Caco-2 (cell line): ENCODE measurements at regions not wholly inside any gene's neighbourhood (a gene's known extent, or its start where the extent isn't known, plus 50 kb on each side); places are given as distances from the start of the nearest gene placed in this dataset.

Experiments
- BruUV-seq: library from RNA; stranded (reverse); fragments of 400-500 nt; replicated peaks from 2 replicates; lab custom pipeline; 2021; lab: Mats Ljungman, UMichigan
- CTCF ChIA-PET: fragments of 300-600 bp; sonication (Branson Sonifier 250); formaldehyde crosslinking; loops from one replicate; lab custom pipeline; 2022; ENCODE audit warnings: antibody characterized with exemption; lab: Charles Lee
- POLR2A ChIA-PET: fragments of 300-600 bp; sonication (Branson Sonifier 250); formaldehyde crosslinking; loops from one replicate; lab custom pipeline; 2022; ENCODE audit warnings: antibody characterized with exemption; lab: Charles Lee
- DNase-seq, 2 experiments: peaks; one replicate each; pipeline versions ENCODE4 v3.0.0 to v3.0.0-alpha.2; 2020 to 2022
- H3K27me3 ChIP-seq: replicated peaks from 2 replicates; pipeline ENCODE4 v1.6.0; 2011; ENCODE audit warnings: low read length; ENCODE audit not compliant: control insufficient read depth, insufficient read depth
- H3K36me3 ChIP-seq: 2 replicates; pipeline ENCODE4 v1.5.1; 2011; ENCODE audit warnings: low read length; ENCODE audit not compliant: control insufficient read depth, insufficient read depth
- H3K4me1 ChIP-seq: fragments of 250-450 bp; sonication (Bioruptor Pico); 2 replicates; pipeline ENCODE4 v1.5.1; 2020; ENCODE audit warnings: mild to moderate bottlenecking
- H3K4me3 ChIP-seq: 2 replicates; pipeline ENCODE4 v1.5.1; 2011; ENCODE audit warnings: low read depth, mild to moderate bottlenecking, control low read depth, low read length
- H3K9me3 ChIP-seq: fragments of 250-450 bp; sonication (Bioruptor Pico); 2 replicates; pipeline ENCODE4 v1.5.1; 2020; ENCODE audit warnings: mild to moderate bottlenecking, moderate library complexity
- H3K27ac Mint-ChIP-seq: one replicate; pipeline ENCODE4 v1.8.0; 2022; ENCODE audit warnings: mixed read lengths; ENCODE audit not compliant: unreplicated experiment
- H3K27me3 Mint-ChIP-seq: one replicate; pipeline ENCODE4 v1.8.0; 2022; ENCODE audit warnings: mixed read lengths; ENCODE audit not compliant: insufficient read depth, unreplicated experiment
- H3K36me3 Mint-ChIP-seq: one replicate; pipeline ENCODE4 v1.8.0; 2022; ENCODE audit warnings: mild to moderate bottlenecking, mixed read lengths; ENCODE audit not compliant: insufficient read depth, unreplicated experiment
- H3K4me1 Mint-ChIP-seq: one replicate; pipeline ENCODE4 v1.8.0; 2022; ENCODE audit warnings: low read depth, mixed read lengths; ENCODE audit not compliant: unreplicated experiment
- H3K4me3 Mint-ChIP-seq: one replicate; pipeline ENCODE4 v1.8.0; 2022; ENCODE audit warnings: mild to moderate bottlenecking, moderate library complexity, mixed read lengths; ENCODE audit not compliant: unreplicated experiment
- H3K9me3 Mint-ChIP-seq: one replicate; pipeline ENCODE4 v1.8.0; 2022; ENCODE audit warnings: mixed read lengths; ENCODE audit not compliant: unreplicated experiment
- CTCF ChIP-seq, 2 experiments: fragments of 200-600 bp in 1 of 2; IDR thresholded peaks; 1 replicate in 1 of 2; 2 replicates in 1 of 2; pipeline versions ENCODE4 v1.5.1 to v1.8.0; 2011 to 2022; ENCODE audit warnings: antibody characterized with exemption in 1 of 2, control low read depth in 1 of 2, inconsistent platforms in 1 of 2, low read depth in 1 of 2, low read length in 1 of 2, mild to moderate bottlenecking in 1 of 2, moderate library complexity in 1 of 2; ENCODE audit not compliant: insufficient read depth in 1 of 2, severe bottlenecking in 1 of 2, unreplicated experiment in 1 of 2
- intact Hi-C: fragments of 100-400 bp; cut with micrococcal nuclease; formaldehyde crosslinking; loops from one replicate; pipeline ENCODE4 v1.10.0; 2022; ENCODE audit not compliant: unreplicated experiment

- H3K27me3 Mint-ChIP-seq: no peaks in the 10 kb centered on the region
- H3K36me3 ChIP-seq: no peaks in the 10 kb centered on the region
- POLR2A ChIA-PET: no interaction called here
- H3K9me3 ChIP-seq: no peaks in the 10 kb centered on the region
- DNase-seq: no peak
- no peaks in the 10 kb centered on the region for H3K4me1 Mint-ChIP-seq
- H3K27ac Mint-ChIP-seq: no peak overlapping the region
- no peak for TF ChIP-seq CTCF (IDR thresholded peaks at IDR 0.05; ENCODE audit: insufficient read depth in 1 of 2, low read depth in 1 of 2, low read length in 1 of 2, severe bottlenecking in 1 of 2, unreplicated experiment in 1 of 2)
- no peaks in the 10 kb centered on the region for H3K9me3 Mint-ChIP-seq
- no peak overlapping the region for H3K4me3 Mint-ChIP-seq
- H3K27me3 ChIP-seq: no peaks in the 10 kb centered on the region
- BruUV-seq: no TSS peak
- H3K4me3 ChIP-seq: no peak overlapping the region
- no peaks in the 10 kb centered on the region for H3K36me3 Mint-ChIP-seq
- no peaks in the 10 kb centered on the region for H3K4me1 ChIP-seq
- intact Hi-C loops: no loop called here
- CTCF ChIA-PET: no interaction called here
Measured at GRCh38 chr4:62399242-62399641, 1199.1 kb downstream of the ADGRL3 start.

GRCh38 chr4:62398318-62398717, 1198.2 kb downstream of the ADGRL3 start:
- no TSS peak for BruUV-seq
- TF ChIP-seq CTCF (IDR thresholded peaks at IDR 0.05; ENCODE audit: insufficient read depth in 1 of 2, low read depth in 1 of 2, low read length in 1 of 2, severe bottlenecking in 1 of 2, unreplicated experiment in 1 of 2): no peak
- DNase-seq: no peak
- POLR2A ChIA-PET: no interaction called here
- CTCF ChIA-PET: no interaction called here
- no peaks in the 10 kb centered on the region for H3K9me3 Mint-ChIP-seq
- Histone ChIP-seq H3K4me3 (no peak overlapping the region), H3K9me3 (no peaks in the 10 kb centered on the region), H3K4me1 (no peaks in the 10 kb centered on the region), H3K36me3 (no peaks in the 10 kb centered on the region), H3K27me3 (no peaks in the 10 kb centered on the region)
- H3K4me1 Mint-ChIP-seq: no peaks in the 10 kb centered on the region
- H3K4me3 Mint-ChIP-seq: no peak overlapping the region
- intact Hi-C loops: no loop called here
- no peak overlapping the region for H3K27ac Mint-ChIP-seq
- H3K36me3 Mint-ChIP-seq: no peaks in the 10 kb centered on the region
- H3K27me3 Mint-ChIP-seq: no peaks in the 10 kb centered on the region

GRCh38 chr4:62394766-62395165, 1194.6 kb downstream of the ADGRL3 start:
- H3K27ac Mint-ChIP-seq: no peak overlapping the region
- BruUV-seq: no TSS peak
- POLR2A ChIA-PET: no interaction called here

More at GRCh38 chr4:62394766-62395165, 1194.6 kb downstream of the ADGRL3 start:
- Mint-ChIP-seq H3K4me1 (no peaks in the 10 kb centered on the region), H3K36me3 (no peaks in the 10 kb centered on the region), H3K9me3 (no peaks in the 10 kb centered on the region), H3K27me3 (no peaks in the 10 kb centered on the region), H3K4me3 (no peak overlapping the region)
- no peaks in the 10 kb centered on the region for H3K36me3 ChIP-seq
- H3K9me3 ChIP-seq: no peaks in the 10 kb centered on the region
- no peak for TF ChIP-seq CTCF (IDR thresholded peaks at IDR 0.05; ENCODE audit: insufficient read depth in 1 of 2, low read depth in 1 of 2, low read length in 1 of 2, severe bottlenecking in 1 of 2, unreplicated experiment in 1 of 2)
- H3K4me3 ChIP-seq: no peak overlapping the region
- H3K27me3 ChIP-seq: no peaks in the 10 kb centered on the region
- no peak for DNase-seq
- CTCF ChIA-PET: no interaction called here
- intact Hi-C loops: no loop called here
- H3K4me1 ChIP-seq: no peaks in the 10 kb centered on the region
